Neural cell (in vitro differentiated cells): ENCODE measurements at regions not wholly inside any gene's neighbourhood (a gene's known extent, or its start where the extent isn't known, plus 50 kb on each side); places are given as distances from the start of the nearest gene placed in this dataset.

Experiments used
- EZH2 ChIP-seq: fragments of 200-600, 300-800 bp; shearing (Covaris generic), sonication (generic); IDR thresholded peaks from 2 replicates; pipeline ENCODE4 v1.6.1; 2014; ENCODE audit warnings: antibody characterized with exemption, low read length, borderline replicate concordance, mild to moderate bottlenecking; ENCODE audit not compliant: insufficient read depth, poor library complexity, severe bottlenecking
- TAF1 ChIP-seq: IDR thresholded peaks from 2 replicates; pipeline ENCODE4 v1.6.1; 2012; ENCODE audit warnings: low read depth
- TF ChIP-seq, protein P1 (sequence below): fragments of 450-650 bp; IDR thresholded peaks from 2 replicates; pipeline ENCODE4 v1.5.1; 2014; ENCODE audit warnings: antibody characterized with exemption, mild to moderate bottlenecking, moderate library complexity; ENCODE audit not compliant: poor library complexity, severe bottlenecking
- TF ChIP-seq, protein P2 (sequence below): IDR thresholded peaks from 2 replicates; pipeline ENCODE4 v1.6.1; 2012; ENCODE audit warnings: borderline replicate concordance

DNA sequence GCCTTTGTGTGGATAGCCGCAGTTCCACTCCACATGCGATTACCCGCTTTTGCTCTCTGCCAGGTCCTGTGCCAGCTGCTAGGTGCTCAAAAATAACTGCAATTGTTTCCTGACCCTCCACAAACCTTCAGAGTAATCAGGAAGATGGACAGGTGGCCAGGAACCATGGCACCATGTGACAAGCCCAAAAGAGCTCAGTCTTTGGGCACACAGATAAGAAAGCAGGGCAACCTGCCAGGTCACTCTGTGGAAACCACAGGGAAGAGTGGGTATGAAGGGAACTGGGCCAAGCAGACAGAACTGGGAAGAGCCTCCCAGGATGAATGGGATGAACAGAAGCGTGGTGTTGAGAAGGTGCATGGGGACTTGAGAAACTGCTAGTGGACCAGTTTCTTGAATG lies 79.4 kb upstream of the AGAP1 start:
- TF ChIP-seq, protein P1, sequence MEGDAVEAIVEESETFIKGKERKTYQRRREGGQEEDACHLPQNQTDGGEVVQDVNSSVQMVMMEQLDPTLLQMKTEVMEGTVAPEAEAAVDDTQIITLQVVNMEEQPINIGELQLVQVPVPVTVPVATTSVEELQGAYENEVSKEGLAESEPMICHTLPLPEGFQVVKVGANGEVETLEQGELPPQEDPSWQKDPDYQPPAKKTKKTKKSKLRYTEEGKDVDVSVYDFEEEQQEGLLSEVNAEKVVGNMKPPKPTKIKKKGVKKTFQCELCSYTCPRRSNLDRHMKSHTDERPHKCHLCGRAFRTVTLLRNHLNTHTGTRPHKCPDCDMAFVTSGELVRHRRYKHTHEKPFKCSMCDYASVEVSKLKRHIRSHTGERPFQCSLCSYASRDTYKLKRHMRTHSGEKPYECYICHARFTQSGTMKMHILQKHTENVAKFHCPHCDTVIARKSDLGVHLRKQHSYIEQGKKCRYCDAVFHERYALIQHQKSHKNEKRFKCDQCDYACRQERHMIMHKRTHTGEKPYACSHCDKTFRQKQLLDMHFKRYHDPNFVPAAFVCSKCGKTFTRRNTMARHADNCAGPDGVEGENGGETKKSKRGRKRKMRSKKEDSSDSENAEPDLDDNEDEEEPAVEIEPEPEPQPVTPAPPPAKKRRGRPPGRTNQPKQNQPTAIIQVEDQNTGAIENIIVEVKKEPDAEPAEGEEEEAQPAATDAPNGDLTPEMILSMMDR: no peak
- TF ChIP-seq EZH2 (no peak), TAF1 (no peak)
- TF ChIP-seq, protein P2, sequence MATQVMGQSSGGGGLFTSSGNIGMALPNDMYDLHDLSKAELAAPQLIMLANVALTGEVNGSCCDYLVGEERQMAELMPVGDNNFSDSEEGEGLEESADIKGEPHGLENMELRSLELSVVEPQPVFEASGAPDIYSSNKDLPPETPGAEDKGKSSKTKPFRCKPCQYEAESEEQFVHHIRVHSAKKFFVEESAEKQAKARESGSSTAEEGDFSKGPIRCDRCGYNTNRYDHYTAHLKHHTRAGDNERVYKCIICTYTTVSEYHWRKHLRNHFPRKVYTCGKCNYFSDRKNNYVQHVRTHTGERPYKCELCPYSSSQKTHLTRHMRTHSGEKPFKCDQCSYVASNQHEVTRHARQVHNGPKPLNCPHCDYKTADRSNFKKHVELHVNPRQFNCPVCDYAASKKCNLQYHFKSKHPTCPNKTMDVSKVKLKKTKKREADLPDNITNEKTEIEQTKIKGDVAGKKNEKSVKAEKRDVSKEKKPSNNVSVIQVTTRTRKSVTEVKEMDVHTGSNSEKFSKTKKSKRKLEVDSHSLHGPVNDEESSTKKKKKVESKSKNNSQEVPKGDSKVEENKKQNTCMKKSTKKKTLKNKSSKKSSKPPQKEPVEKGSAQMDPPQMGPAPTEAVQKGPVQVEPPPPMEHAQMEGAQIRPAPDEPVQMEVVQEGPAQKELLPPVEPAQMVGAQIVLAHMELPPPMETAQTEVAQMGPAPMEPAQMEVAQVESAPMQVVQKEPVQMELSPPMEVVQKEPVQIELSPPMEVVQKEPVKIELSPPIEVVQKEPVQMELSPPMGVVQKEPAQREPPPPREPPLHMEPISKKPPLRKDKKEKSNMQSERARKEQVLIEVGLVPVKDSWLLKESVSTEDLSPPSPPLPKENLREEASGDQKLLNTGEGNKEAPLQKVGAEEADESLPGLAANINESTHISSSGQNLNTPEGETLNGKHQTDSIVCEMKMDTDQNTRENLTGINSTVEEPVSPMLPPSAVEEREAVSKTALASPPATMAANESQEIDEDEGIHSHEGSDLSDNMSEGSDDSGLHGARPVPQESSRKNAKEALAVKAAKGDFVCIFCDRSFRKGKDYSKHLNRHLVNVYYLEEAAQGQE: no peak
